HG02884 (cell line): ENCODE measurements at regions not wholly inside any gene's neighbourhood (a gene's known extent, or its start where the extent isn't known, plus 50 kb on each side); places are given as distances from the start of the nearest gene placed in this dataset.
"Not testable (repeated sequence)": the region's sequence is repeated elsewhere in the genome, so short reads cannot be mapped to it uniquely, and the experiment has no call there.

Experiments used
- ATAC-seq: cut with Tn5 transposase; IDR thresholded peaks from one replicate; pipeline ENCODE4 v1.9.1; 2021; ENCODE audit warnings: mild to moderate bottlenecking, moderate library complexity; ENCODE audit not compliant: unreplicated experiment

DNA sequence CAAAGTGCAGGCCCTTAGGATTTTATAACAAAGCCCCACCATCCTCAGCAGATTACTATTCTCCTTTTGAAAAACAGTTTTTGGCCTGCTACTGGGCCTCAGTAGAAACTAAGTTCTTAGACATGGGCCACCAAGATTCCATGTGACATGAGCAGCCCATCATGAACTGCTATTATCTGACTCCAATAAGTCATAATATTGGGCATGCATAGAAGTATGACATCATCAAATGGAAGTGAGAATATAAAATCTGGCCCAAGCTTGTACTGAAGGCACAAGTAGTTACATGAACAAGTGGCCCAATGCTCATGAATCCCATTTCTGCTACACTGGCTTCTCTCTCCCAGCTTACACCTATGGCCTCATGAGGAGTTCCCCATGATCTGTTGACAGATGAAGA is 404.8 kb downstream of the EPHA5 start:
- ATAC-seq, result no peak

DNA sequence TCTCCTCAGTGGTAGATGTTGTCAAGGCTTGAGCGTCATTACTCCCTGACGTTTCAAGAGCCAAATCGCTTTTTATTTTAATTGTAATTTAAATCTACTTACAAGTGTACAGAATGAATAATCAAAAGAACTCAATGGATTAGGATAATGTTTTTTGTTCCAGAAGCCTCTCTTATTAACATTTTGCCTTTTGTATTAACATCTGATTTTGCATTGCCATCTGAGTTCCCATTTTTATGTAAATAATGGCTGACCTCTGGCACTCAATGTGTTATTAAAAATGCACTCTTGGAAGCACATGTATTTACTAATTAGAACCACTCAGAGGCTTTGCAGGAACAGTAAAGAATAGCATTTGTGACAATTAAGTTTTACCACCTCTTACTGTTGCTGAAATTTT is 411.0 kb downstream of the EPHA5 start:
- no peak for ATAC-seq

GRCh38 chr4:65250916-65251315 is 419.4 kb downstream of the EPHA5 start:
- no peak for ATAC-seq

- ATAC-seq, result no peak
These were observed 421.2 kb downstream of the EPHA5 start for GRCh38 chr4:65249111-65249510.

- no peak for ATAC-seq
These were observed 428.0 kb downstream of the EPHA5 start for GRCh38 chr4:65242156-65242846.

- no peak for ATAC-seq
These were observed 428.9 kb downstream of the EPHA5 start for GRCh38 chr4:65241257-65241997.

GRCh38 chr4:65234061-65234460 is 436.2 kb downstream of the EPHA5 start:
- ATAC-seq, result no peak

GRCh38 chr4:65227628-65228027 is 442.7 kb downstream of the EPHA5 start:
- ATAC-seq, result no peak

DNA sequence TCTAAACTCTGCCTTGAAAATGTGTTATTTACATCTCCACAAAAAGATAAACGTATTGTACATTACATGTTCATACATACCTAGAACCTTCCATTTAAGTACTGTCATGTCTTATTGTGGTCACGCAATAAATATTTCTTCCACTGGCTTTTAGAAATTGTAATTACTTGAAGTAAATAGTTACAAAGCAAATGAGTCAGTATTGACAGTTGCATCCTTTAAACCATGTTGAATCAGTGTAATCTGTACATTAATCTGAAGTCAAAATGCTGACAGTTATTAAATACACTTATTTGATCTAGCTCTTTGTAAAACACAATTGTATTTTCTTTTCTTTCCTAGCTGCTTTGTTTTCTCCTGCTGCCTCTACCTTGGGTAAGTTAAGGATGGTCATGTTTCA is 446.7 kb downstream of the EPHA5 start:
- no peak for ATAC-seq

DNA sequence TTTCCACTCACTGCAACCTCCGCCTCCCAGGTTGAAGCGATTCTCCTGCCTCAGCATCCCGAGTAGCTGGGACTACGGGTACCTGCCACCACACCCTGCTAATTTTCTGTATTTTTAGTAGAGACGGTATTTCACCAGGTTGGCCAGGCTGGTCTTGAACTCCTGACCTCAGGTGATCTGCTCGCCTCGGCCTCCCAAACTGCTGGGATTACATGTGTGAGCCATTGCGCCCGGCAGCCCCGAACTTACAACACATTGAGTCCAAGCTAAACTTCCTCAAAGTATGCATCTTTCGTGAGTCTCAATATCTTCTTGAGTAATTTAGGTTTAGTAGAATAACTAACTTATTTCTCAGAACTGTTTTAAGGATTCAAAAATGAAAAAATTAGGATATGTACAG is 447.2 kb downstream of the EPHA5 start:
- not testable (repeated sequence) for ATAC-seq

DNA sequence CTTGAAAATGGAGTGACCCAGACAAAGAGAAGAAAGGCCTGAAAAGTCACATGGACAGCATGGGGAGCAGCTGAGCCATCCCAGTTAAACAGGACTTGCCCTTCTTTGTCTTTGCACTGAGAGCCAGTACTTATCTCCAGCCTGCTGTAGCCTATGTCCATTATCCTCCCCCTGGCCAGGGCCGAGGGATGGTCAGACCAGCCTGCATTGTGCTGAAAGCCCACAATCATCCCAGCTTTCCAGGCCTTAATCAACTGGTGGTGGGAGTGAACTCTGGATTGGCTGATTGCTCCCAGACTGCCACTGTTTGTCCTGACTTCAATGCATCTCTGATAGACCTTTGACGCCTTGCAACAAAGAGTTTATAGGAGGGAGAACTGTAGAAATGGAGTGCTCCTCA is 453.1 kb downstream of the EPHA5 start:
- no peak for ATAC-seq

DNA sequence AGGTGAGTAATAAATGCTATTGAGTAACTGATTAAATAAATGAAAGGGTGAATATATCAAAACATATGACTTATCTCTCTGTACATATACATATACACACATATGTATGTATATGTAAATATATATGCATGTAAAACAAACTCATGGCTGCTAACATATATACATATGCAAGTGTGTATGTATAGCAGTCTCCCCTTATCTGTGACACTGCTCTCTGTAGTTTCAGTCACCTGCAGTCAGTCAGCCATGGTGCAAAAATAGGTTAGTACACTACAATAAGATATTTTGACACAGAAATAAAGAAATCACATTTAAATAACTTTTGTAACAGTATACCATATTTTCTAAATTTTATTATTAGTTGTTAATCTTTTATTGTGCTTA is 467.4 kb downstream of the EPHA5 start:
- no peak for ATAC-seq

- no peak for ATAC-seq
These were observed 468.0 kb downstream of the EPHA5 start for GRCh38 chr4:65202165-65202852.

DNA sequence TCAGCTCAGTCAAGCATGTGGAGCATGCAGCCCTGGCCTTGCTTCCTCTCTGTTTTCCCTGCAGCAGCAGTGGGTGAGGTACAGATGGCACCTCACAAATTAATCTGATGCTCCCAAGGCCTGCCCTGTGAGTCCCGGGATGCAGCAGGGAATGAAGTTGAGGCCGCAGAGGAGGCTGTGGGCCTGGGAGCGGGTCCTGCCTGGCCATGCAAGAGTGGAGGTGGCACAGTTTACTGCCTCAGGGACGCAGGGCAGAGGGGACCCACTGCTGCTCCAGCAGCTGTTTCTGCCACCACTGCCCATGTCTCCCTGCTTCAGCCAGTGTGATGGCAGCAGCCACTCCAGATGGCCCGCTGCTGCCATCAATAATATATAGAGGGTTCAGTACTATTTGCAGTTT is 474.6 kb downstream of the EPHA5 start:
- ATAC-seq, result no peak

DNA sequence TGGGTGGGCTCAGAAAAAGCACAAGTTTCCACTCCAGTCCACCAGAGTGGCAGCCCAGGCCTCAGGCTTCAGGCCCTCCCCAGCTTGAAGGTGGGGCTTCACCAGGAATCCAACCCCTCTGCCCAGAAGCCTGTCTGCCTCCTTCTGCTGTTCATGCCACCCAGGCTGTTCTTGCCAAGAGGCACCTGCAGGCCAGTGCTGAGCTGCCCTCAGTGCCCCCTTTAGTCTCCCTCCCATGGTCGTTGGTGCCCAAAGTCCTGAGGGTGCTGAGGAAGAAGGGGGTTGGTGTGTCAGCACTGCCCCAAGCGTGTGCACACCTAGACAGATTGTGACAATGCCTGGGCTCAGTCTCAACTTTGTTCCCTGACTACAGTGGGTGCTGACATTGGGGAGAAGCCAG is 475.3 kb downstream of the EPHA5 start:
- no peak for ATAC-seq

GRCh38 chr4:65193985-65194384 is 476.3 kb downstream of the EPHA5 start:
- ATAC-seq, result no peak

DNA sequence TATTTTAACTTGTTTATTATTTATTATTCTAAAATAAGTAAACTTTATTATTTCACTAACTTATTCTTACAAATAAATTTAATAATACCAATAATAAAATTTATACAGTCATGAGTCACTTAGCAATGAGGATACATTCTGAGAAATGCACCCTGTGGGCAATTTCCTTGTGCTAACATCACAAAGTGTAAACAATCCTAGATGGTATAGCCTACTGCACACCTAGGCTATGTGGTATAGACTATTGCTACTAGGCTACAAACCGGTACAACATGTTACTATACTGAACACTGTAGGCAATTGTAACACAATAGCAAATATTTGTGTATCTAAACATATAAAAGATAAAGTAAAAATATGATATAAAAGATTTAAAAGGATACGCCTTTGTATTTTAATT is 479.5 kb downstream of the EPHA5 start:
- ATAC-seq, result no peak

- no peak for ATAC-seq
These were observed 494.7 kb downstream of the EPHA5 start for GRCh38 chr4:65175585-65175984.

GRCh38 chr4:65170768-65171514 is 499.3 kb downstream of the EPHA5 start:
- ATAC-seq, result no peak

DNA sequence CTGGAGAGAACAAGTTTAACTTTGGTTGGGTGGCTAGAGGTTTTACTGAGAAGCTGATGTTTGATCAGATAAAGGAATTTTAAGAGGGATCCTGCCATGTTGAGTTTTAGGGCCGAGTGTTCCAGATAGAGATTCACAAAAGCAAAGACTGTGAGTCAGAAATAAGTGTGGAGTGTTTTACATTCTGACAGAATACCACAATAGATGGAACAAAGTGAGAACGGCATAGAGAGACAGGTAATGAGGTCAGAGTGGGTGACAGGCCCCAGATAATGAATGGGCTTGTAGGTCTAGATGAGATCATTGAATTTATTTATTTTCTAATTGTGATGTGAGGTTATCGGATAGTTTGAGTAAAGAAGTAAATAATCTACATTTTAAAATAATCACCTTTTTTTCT is 502.6 kb downstream of the EPHA5 start:
- no peak for ATAC-seq

DNA sequence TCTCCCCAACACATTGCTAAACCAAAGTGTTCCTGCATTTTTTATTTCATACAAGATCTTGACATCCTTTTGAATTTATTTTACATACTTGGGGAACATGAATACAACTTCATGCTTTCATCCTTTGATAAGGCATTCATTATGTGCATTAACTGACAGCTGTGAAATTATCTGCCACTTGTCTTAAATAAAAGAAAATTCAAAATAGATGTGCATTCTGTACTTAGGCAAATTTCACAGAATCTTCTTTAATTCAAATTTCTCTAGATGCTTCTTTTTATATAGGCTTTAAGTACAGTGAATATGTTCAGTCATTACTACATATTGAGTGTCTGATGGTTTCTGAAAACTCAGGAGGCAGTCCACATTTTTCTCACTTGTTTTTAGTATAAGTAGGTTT is 518.1 kb downstream of the EPHA5 start:
- ATAC-seq, result no peak
